ENCODE measurements at regions not wholly inside any gene's neighbourhood (a gene's known extent, or its start where the extent isn't known, plus 50 kb on each side); places are given as distances from the start of the nearest gene placed in this dataset.

DNA sequence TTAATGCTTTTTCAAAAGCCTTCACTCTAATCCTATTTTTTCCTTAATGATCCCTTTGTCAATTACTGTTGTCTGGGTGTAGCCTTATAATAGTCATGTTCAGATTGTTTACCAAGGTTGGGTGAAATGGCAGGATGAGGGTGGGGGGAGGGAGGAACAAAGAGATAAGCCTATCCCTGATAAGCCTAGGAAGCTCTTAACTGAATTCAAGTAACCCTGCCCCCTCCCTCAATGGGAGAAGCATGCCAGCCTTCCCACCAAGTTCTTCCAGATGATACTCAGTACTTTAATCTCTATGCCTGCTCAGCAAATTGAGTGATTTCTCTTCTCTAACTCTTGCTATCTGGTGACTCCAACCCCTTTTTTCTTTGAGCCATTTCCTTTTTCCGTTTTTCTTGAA lies 180.3 kb upstream of the ETAA1 start:
- no peak for TF ChIP-seq CTCF (IDR thresholded peaks at IDR 0.05; ENCODE audit: low read depth, low read length, poor library complexity, severe bottlenecking)
- TF ChIP-seq EZH2phosphoT487 (IDR thresholded peaks at IDR 0.05; ENCODE audit: borderline replicate concordance, low read length): no peak
